SK-N-SH (cell line): ENCODE measurements at regions not wholly inside any gene's neighbourhood (a gene's known extent, or its start where the extent isn't known, plus 50 kb on each side); places are given as distances from the start of the nearest gene placed in this dataset.

Source experiments
- CTCF ChIP-seq: fragments of 200-600 bp; sonication (generic); IDR thresholded peaks from 2 replicates; pipeline ENCODE4 v1.6.1; 2017; ENCODE audit warnings: antibody characterized with exemption, mild to moderate bottlenecking, moderate library complexity
- GATA2 ChIP-seq: sonication (generic); formaldehyde crosslinking; IDR thresholded peaks from 2 replicates; pipeline ENCODE4 v1.5.0; 2020; ENCODE audit warnings: mild to moderate bottlenecking, missing genetic modification reagents
- PBX3 ChIP-seq: IDR thresholded peaks from 2 replicates; pipeline ENCODE4; 2012
- SIN3A ChIP-seq: IDR thresholded peaks from 2 replicates; pipeline ENCODE4 v1.6.1; 2012; ENCODE audit warnings: low read depth, mild to moderate bottlenecking, low read length, moderate library complexity, borderline replicate concordance

- TF ChIP-seq GATA2 (CRISPR knock-in tag): no peak
- no peak for TF ChIP-seq PBX3
- no peak for TF ChIP-seq SIN3A
- TF ChIP-seq CTCF: no peak
These were observed 60.1 kb upstream of the ARAP3 start for GRCh38 chr5:141742144-141742543.
